ENCODE measurements at regions not wholly inside any gene's neighbourhood (a gene's known extent, or its start where the extent isn't known, plus 50 kb on each side); places are given as distances from the start of the nearest gene placed in this dataset.
A peak's percentile ranks its signal among the peaks of the same experiment; 100 is the strongest.

- TF ChIP-seq CTCF (conservative IDR thresholded peaks at IDR 0.05; ENCODE audit: control insufficient read depth, insufficient read depth, low read depth, low read length) = no peak
- no peak overlapping the region for H3K4me3 ChIP-seq (ENCODE audit: control insufficient read depth, low read depth, low read length)
- no peak for DNase-seq (ENCODE audit: low read depth)
Observed at GRCh38 chr9:129252937-129253802, 75.1 kb upstream of the IER5L start.

GRCh38 chr9:129250786-129251185 is 72.7 kb upstream of the IER5L start:
- no peak for TF ChIP-seq CTCF (conservative IDR thresholded peaks at IDR 0.05; ENCODE audit: control insufficient read depth, insufficient read depth, low read depth, low read length)
- no peak overlapping the region for H3K4me3 ChIP-seq (ENCODE audit: control insufficient read depth, low read depth, low read length)
- peak; percentile 35 for DNase-seq (ENCODE audit: low read depth)

GRCh38 chr9:129247285-129248153 is 69.5 kb upstream of the IER5L start:
- no peak for TF ChIP-seq CTCF (conservative IDR thresholded peaks at IDR 0.05; ENCODE audit: control insufficient read depth, insufficient read depth, low read depth, low read length)
- DNase-seq (ENCODE audit: low read depth) = no peak
- no peak overlapping the region for H3K4me3 ChIP-seq (ENCODE audit: control insufficient read depth, low read depth, low read length)

GRCh38 chr9:129245276-129245675 is 67.2 kb upstream of the IER5L start:
- TF ChIP-seq CTCF (conservative IDR thresholded peaks at IDR 0.05; ENCODE audit: control insufficient read depth, insufficient read depth, low read depth, low read length) = no peak
- peak; percentile 30 for DNase-seq (ENCODE audit: low read depth)
- no peak overlapping the region for H3K4me3 ChIP-seq (ENCODE audit: control insufficient read depth, low read depth, low read length)

GRCh38 chr9:129242971-129243561 is 65.0 kb upstream of the IER5L start:
- no peak overlapping the region for H3K4me3 ChIP-seq (ENCODE audit: control insufficient read depth, low read depth, low read length)
- peak; percentile 83 for DNase-seq (ENCODE audit: low read depth)
- TF ChIP-seq CTCF (conservative IDR thresholded peaks at IDR 0.05; ENCODE audit: control insufficient read depth, insufficient read depth, low read depth, low read length) = no peak

- no peak for DNase-seq (ENCODE audit: low read depth)
- H3K4me3 ChIP-seq (ENCODE audit: control insufficient read depth, low read depth, low read length) = no peak overlapping the region
- TF ChIP-seq CTCF (conservative IDR thresholded peaks at IDR 0.05; ENCODE audit: control insufficient read depth, insufficient read depth, low read depth, low read length) = no peak
Observed at GRCh38 chr9:129242191-129242941, 64.3 kb upstream of the IER5L start.

All from fibroblast of mammary gland (primary cell).